ENCODE measurements at regions not wholly inside any gene's neighbourhood (a gene's known extent, or its start where the extent isn't known, plus 50 kb on each side); places are given as distances from the start of the nearest gene placed in this dataset.

DNA sequence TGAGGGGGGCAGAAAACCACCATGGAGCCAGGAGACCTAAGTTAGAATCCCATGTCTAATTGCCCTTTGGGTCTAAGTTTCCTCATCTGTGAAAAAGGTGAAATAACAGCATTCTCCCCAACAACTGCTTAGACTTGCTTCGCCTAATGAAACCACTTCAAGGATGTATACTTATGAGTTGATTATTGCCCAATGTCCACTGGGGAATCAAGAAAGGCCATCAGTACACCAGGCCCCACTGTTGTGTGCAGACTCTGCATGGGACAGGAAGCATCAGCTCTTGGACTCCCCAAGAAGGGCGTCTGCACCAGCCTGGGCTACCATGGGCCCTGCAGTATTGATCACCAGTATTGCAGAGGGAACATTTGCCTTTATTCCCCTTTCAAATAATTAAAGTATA lies 189.6 kb downstream of the MAFB start:
- TF ChIP-seq, protein P1, sequence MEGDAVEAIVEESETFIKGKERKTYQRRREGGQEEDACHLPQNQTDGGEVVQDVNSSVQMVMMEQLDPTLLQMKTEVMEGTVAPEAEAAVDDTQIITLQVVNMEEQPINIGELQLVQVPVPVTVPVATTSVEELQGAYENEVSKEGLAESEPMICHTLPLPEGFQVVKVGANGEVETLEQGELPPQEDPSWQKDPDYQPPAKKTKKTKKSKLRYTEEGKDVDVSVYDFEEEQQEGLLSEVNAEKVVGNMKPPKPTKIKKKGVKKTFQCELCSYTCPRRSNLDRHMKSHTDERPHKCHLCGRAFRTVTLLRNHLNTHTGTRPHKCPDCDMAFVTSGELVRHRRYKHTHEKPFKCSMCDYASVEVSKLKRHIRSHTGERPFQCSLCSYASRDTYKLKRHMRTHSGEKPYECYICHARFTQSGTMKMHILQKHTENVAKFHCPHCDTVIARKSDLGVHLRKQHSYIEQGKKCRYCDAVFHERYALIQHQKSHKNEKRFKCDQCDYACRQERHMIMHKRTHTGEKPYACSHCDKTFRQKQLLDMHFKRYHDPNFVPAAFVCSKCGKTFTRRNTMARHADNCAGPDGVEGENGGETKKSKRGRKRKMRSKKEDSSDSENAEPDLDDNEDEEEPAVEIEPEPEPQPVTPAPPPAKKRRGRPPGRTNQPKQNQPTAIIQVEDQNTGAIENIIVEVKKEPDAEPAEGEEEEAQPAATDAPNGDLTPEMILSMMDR (IDR thresholded peaks at IDR 0.05; ENCODE audit: insufficient read depth, low read length), result no peak
- TF ChIP-seq, protein P2, sequence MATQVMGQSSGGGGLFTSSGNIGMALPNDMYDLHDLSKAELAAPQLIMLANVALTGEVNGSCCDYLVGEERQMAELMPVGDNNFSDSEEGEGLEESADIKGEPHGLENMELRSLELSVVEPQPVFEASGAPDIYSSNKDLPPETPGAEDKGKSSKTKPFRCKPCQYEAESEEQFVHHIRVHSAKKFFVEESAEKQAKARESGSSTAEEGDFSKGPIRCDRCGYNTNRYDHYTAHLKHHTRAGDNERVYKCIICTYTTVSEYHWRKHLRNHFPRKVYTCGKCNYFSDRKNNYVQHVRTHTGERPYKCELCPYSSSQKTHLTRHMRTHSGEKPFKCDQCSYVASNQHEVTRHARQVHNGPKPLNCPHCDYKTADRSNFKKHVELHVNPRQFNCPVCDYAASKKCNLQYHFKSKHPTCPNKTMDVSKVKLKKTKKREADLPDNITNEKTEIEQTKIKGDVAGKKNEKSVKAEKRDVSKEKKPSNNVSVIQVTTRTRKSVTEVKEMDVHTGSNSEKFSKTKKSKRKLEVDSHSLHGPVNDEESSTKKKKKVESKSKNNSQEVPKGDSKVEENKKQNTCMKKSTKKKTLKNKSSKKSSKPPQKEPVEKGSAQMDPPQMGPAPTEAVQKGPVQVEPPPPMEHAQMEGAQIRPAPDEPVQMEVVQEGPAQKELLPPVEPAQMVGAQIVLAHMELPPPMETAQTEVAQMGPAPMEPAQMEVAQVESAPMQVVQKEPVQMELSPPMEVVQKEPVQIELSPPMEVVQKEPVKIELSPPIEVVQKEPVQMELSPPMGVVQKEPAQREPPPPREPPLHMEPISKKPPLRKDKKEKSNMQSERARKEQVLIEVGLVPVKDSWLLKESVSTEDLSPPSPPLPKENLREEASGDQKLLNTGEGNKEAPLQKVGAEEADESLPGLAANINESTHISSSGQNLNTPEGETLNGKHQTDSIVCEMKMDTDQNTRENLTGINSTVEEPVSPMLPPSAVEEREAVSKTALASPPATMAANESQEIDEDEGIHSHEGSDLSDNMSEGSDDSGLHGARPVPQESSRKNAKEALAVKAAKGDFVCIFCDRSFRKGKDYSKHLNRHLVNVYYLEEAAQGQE (IDR thresholded peaks at IDR 0.05; ENCODE audit: insufficient replicate concordance, low read depth), result no peak
